GM12878 (cell line): ENCODE measurements at regions not wholly inside any gene's neighbourhood (a gene's known extent, or its start where the extent isn't known, plus 50 kb on each side); places are given as distances from the start of the nearest gene placed in this dataset.

Experiments
- ATAC-seq: fragments of 200-7000 bp; cut with Tn5 transposase; 3 replicates; pipeline ENCODE4 v1.9.1; 2020; ENCODE audit warnings: mild to moderate bottlenecking, moderate library complexity
- BruUV-seq: library from RNA; stranded (reverse); fragments of 400-500 nt; replicated peaks from 2 replicates; lab custom pipeline; 2021; lab: Mats Ljungman, UMichigan
- CTCF ChIA-PET: fragments of 300-600 bp; sonication (Branson Sonifier 250); formaldehyde crosslinking; extraction: SDS; loops from one replicate; lab custom pipeline; 2021; ENCODE audit warnings: inconsistent platforms; lab: Yijun Ruan, JAX
- POLR2A ChIA-PET: fragments of 350-600 bp; formaldehyde crosslinking; extraction: SDS; loops from one replicate; lab custom pipeline; 2021; ENCODE audit warnings: inconsistent platforms; lab: Charles Lee
- RAD21 ChIA-PET: fragments of 300-600 bp; sonication (Branson Sonifier 250); formaldehyde crosslinking; loops from one replicate; lab custom pipeline; 2023; ENCODE audit warnings: antibody characterized with exemption; ENCODE audit not compliant: unreplicated experiment; lab: Charles Lee
- SMC1A ChIA-PET: fragments of 300-600 bp; sonication (Branson Sonifier 250); formaldehyde crosslinking; loops from one replicate; lab custom pipeline; 2023; ENCODE audit not compliant: unreplicated experiment, uncharacterized antibody; lab: Charles Lee
- DNase-seq: peaks from one replicate; pipeline ENCODE4 v3.0.0-alpha.2; 2011; ENCODE audit warnings: low read depth, low spot score
- FAIRE-seq: peaks from 3 replicates; lab custom pipeline; 2011; peaks lifted over from hg19 to GRCh38; lab: Jason Lieb, UNC
- H2AFZ ChIP-seq: 2 replicates; pipeline ENCODE4 v1.6.0; 2011; ENCODE audit warnings: low read depth, low read length, control low read depth; ENCODE audit not compliant: control insufficient read depth
- H3K27ac ChIP-seq: 2 replicates; pipeline ENCODE4 v1.5.1; 2011; ENCODE audit warnings: control low read depth; ENCODE audit not compliant: control insufficient read depth, insufficient read depth
- H3K27me3 ChIP-seq, 2 experiments: replicated peaks in 1 of 2; 2 replicates each; pipeline versions ENCODE4 v1.6.0 to v1.6.1; 2011; ENCODE audit warnings: low read length in 1 of 2; ENCODE audit not compliant: control insufficient read depth in 2 of 2, insufficient read depth in 2 of 2
- H3K36me3 ChIP-seq, 2 experiments: 2 replicates each; pipeline ENCODE4 v1.5.1; 2011; ENCODE audit warnings: low read length in 1 of 2; ENCODE audit not compliant: control insufficient read depth in 2 of 2, insufficient read depth in 2 of 2
- H3K4me1 ChIP-seq: 2 replicates; pipeline ENCODE4 v1.6.1; 2011; ENCODE audit warnings: mild to moderate bottlenecking, low read length, moderate library complexity, mixed read lengths; ENCODE audit not compliant: control insufficient read depth, insufficient read depth
- H3K4me2 ChIP-seq: 2 replicates; pipeline ENCODE4 v1.6.0; 2011; ENCODE audit warnings: control low read depth; ENCODE audit not compliant: control insufficient read depth, insufficient read depth
- H3K4me3 ChIP-seq: fragments of 200-600 bp; sonication (generic); 2 replicates; pipeline ENCODE4 v1.5.1; 2016
- H3K79me2 ChIP-seq: 2 replicates; pipeline ENCODE4 v1.6.0; 2011; ENCODE audit warnings: low read length; ENCODE audit not compliant: control insufficient read depth, insufficient read depth
- H3K9ac ChIP-seq: 2 replicates; pipeline ENCODE4 v1.8.0; 2011; ENCODE audit warnings: low read length, control low read depth, mixed read lengths; ENCODE audit not compliant: control insufficient read depth, insufficient read depth
- H3K9me3 ChIP-seq: replicated peaks from 3 replicates; pipeline ENCODE4 v1.5.1; 2011; ENCODE audit warnings: mild to moderate bottlenecking, low read length; ENCODE audit not compliant: control insufficient read depth, insufficient read depth
- H4K20me1 ChIP-seq: 2 replicates; pipeline ENCODE4 v1.6.0; 2011; ENCODE audit not compliant: control insufficient read depth, insufficient read depth
- CHD2 ChIP-seq: IDR thresholded peaks from 2 replicates; pipeline ENCODE4 v1.6.1; 2011; ENCODE audit warnings: low read depth, low read length, improper control_type of control experiment, borderline replicate concordance
- RUNX3 ChIP-seq: IDR thresholded peaks from 2 replicates; pipeline ENCODE4 v1.6.1; 2012; ENCODE audit warnings: low read length, inconsistent platforms
- SIN3A ChIP-seq: IDR thresholded peaks from 2 replicates; pipeline ENCODE4 v1.6.1; 2012; ENCODE audit warnings: low read depth, low read length, improper control_type of control experiment
- TCF7 ChIP-seq: IDR thresholded peaks from 2 replicates; pipeline ENCODE4 v1.6.1; 2014; ENCODE audit warnings: antibody characterized with exemption, borderline replicate concordance
- WGBS: methylation state at CpG from one replicate; pipeline ENCODE4 v1.1.6; 2016; ENCODE audit warnings: low lambda C conversion rate; ENCODE audit not compliant: insufficient replicate concordance, insufficient coverage; ENCODE audit errors: missing lambda C conversion rate; 5-methylcytosine and 5-hydroxymethylcytosine counted together
- in situ Hi-C: fragments of 300-500 bp; cut with MboI; formaldehyde crosslinking; loops from 9 replicates; pipeline ENCODE4 v1.14.3; 2018; ENCODE audit warnings: mixed read lengths
- intact Hi-C: fragments of 100-400 bp; cut with micrococcal nuclease; formaldehyde crosslinking; loops from one replicate; pipeline ENCODE4 v1.14.2; 2022; ENCODE audit not compliant: unreplicated experiment
- TF ChIP-seq, protein P1 (sequence below): fragments of 150-350 bp; IDR thresholded peaks from 2 replicates; pipeline ENCODE4 v1.6.1; 2016; ENCODE audit warnings: low read depth, low read length
- TF ChIP-seq, protein P2 (sequence below): IDR thresholded peaks from 2 replicates; pipeline ENCODE4 v1.6.1; 2012; ENCODE audit warnings: low read depth, low read length, improper control_type of control experiment
- TF ChIP-seq, protein P3 (sequence below): fragments of 150-350 bp; IDR thresholded peaks from 2 replicates; pipeline ENCODE4 v1.6.1; 2014; ENCODE audit warnings: mild to moderate bottlenecking, low read depth, low read length

DNA sequence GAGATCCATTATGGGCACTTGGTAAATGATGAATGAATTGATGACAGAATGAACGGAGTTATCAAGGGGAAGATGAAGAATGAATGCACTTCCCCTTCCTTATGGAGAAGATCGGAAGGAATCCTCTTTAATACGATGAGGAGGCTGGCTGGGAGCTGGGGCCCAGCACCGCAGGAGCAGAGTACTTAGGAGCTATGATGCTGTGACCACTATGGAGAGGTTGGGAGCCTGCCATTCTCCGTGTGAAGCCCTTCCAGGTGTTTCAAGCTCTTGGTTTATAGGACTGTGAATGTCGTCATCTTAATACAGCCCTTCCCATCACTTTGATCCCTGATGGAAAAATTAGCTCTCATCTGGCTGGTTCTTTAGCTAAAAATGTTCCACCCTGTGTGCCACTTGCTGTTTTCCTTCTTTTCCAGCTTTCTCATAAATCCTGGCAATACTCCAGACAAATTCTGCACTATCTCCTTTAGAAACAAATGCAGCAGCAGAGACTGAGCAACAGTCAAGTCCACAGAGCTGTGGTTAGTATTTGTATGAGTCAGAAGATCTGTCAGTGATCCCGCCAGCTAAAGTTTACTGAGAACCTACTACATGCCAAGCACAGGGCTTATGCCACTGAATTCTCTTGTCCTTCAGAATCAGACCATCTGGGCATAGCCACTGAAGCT lies 263.1 kb upstream of the CRY1 start:
- intact Hi-C loops (no loop called here), in situ Hi-C loops (no loop called here)
- Histone ChIP-seq H3K9me3 (no peaks in the 10 kb centered on the region), H3K36me3 (no peaks in the 10 kb centered on the region), H2AFZ (no peak overlapping the region), H3K4me1 (no peaks in the 10 kb centered on the region), H3K27me3 (0 out of 4 replicates have a peak, but pooled peaks cover 0 to 4% of the 10 kb centered on the region in 2 experiments), H3K27ac (no peak overlapping the region), H3K4me3 (no peak overlapping the region), H3K9ac (no peak overlapping the region), H3K4me2 (no peak overlapping the region), H3K79me2 (no peaks in the 10 kb centered on the region), H4K20me1 (0 out of 2 replicates have a peak, but pooled peaks cover 2% of the 10 kb centered on the region)
- ChIA-PET CTCF (no interaction called here), SMC1A (interaction anchor here (0.5 to 1.2 kb wide), 2 partner anchors 9 to 1867 kb away, joined by 4 read pairs; no protein-coding TSS in a partner anchor), RAD21 (no interaction called here), POLR2A (no interaction called here)
- 28% methylated on average over 7 of the region's 7 CpGs for WGBS
- no TSS peak for BruUV-seq
- ATAC-seq = no peak
- no peak for DNase-seq
- FAIRE-seq = no peak
- TF ChIP-seq, protein P1, sequence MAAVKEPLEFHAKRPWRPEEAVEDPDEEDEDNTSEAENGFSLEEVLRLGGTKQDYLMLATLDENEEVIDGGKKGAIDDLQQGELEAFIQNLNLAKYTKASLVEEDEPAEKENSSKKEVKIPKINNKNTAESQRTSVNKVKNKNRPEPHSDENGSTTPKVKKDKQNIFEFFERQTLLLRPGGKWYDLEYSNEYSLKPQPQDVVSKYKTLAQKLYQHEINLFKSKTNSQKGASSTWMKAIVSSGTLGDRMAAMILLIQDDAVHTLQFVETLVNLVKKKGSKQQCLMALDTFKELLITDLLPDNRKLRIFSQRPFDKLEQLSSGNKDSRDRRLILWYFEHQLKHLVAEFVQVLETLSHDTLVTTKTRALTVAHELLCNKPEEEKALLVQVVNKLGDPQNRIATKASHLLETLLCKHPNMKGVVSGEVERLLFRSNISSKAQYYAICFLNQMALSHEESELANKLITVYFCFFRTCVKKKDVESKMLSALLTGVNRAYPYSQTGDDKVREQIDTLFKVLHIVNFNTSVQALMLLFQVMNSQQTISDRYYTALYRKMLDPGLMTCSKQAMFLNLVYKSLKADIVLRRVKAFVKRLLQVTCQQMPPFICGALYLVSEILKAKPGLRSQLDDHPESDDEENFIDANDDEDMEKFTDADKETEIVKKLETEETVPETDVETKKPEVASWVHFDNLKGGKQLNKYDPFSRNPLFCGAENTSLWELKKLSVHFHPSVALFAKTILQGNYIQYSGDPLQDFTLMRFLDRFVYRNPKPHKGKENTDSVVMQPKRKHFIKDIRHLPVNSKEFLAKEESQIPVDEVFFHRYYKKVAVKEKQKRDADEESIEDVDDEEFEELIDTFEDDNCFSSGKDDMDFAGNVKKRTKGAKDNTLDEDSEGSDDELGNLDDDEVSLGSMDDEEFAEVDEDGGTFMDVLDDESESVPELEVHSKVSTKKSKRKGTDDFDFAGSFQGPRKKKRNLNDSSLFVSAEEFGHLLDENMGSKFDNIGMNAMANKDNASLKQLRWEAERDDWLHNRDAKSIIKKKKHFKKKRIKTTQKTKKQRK = no peak
- TF ChIP-seq RUNX3 (no peak), SIN3A (no peak), TCF7 (no peak), CHD2 (no peak)
- TF ChIP-seq, protein P2, sequence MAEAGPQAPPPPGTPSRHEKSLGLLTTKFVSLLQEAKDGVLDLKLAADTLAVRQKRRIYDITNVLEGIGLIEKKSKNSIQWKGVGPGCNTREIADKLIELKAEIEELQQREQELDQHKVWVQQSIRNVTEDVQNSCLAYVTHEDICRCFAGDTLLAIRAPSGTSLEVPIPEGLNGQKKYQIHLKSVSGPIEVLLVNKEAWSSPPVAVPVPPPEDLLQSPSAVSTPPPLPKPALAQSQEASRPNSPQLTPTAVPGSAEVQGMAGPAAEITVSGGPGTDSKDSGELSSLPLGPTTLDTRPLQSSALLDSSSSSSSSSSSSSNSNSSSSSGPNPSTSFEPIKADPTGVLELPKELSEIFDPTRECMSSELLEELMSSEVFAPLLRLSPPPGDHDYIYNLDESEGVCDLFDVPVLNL = no peak
- TF ChIP-seq, protein P3, sequence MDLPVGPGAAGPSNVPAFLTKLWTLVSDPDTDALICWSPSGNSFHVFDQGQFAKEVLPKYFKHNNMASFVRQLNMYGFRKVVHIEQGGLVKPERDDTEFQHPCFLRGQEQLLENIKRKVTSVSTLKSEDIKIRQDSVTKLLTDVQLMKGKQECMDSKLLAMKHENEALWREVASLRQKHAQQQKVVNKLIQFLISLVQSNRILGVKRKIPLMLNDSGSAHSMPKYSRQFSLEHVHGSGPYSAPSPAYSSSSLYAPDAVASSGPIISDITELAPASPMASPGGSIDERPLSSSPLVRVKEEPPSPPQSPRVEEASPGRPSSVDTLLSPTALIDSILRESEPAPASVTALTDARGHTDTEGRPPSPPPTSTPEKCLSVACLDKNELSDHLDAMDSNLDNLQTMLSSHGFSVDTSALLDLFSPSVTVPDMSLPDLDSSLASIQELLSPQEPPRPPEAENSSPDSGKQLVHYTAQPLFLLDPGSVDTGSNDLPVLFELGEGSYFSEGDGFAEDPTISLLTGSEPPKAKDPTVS = no peak
